ENCODE measurements at regions not wholly inside any gene's neighbourhood (a gene's known extent, or its start where the extent isn't known, plus 50 kb on each side); places are given as distances from the start of the nearest gene placed in this dataset.

- no peak for DNase-seq (ENCODE audit: low spot score, unreplicated experiment)
- H3K4me3 Mint-ChIP-seq (ENCODE audit: low read depth), result no peak overlapping the region
- H3K4me1 Mint-ChIP-seq (ENCODE audit: low read depth), result no peaks in the 10 kb centered on the region
- H3K27me3 Mint-ChIP-seq, result no peaks in the 10 kb centered on the region
- no peaks in the 10 kb centered on the region for H3K36me3 Mint-ChIP-seq (ENCODE audit: insufficient read depth)
- H3K27ac Mint-ChIP-seq, result no peak overlapping the region
- peaks cover 3% of the 10 kb centered on the region for H3K9me3 Mint-ChIP-seq (ENCODE audit: low read depth)
- no peak for TF ChIP-seq CTCF (IDR thresholded peaks at IDR 0.05; ENCODE audit: unreplicated experiment)
Measured at GRCh38 chr18:78630981-78631510, 348.6 kb upstream of the SALL3 start.

DNA sequence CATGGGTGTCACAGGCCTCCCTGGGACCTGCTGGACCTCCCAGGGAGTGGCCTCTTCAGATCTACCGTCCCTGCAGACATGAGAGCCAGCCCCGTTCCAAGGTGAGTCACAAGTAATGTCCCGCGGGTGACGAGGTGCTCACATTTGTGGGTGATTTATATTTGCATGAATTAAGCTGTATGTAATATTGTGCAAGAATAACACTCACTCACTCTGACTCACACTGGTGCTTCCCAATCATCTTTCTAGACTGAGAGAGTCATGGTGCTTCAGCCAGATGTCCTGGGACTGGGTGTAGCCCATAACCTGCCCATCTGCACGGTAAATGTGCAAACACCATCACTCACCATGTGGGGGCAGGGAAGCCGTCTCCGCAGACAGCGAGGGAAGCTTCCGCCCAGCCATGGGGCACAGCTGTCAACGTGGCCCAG lies 347.5 kb upstream of the SALL3 start:
- Mint-ChIP-seq H3K4me3 (ENCODE audit: low read depth) (no peak overlapping the region), H3K36me3 (ENCODE audit: insufficient read depth) (no peaks in the 10 kb centered on the region), H3K27ac (no peak overlapping the region), H3K4me1 (ENCODE audit: low read depth) (no peaks in the 10 kb centered on the region), H3K27me3 (no peaks in the 10 kb centered on the region), H3K9me3 (ENCODE audit: low read depth) (peaks cover 3% of the 10 kb centered on the region)
- DNase-seq (ENCODE audit: low spot score, unreplicated experiment), result no peak
- TF ChIP-seq CTCF (IDR thresholded peaks at IDR 0.05; ENCODE audit: unreplicated experiment), result no peak

DNA sequence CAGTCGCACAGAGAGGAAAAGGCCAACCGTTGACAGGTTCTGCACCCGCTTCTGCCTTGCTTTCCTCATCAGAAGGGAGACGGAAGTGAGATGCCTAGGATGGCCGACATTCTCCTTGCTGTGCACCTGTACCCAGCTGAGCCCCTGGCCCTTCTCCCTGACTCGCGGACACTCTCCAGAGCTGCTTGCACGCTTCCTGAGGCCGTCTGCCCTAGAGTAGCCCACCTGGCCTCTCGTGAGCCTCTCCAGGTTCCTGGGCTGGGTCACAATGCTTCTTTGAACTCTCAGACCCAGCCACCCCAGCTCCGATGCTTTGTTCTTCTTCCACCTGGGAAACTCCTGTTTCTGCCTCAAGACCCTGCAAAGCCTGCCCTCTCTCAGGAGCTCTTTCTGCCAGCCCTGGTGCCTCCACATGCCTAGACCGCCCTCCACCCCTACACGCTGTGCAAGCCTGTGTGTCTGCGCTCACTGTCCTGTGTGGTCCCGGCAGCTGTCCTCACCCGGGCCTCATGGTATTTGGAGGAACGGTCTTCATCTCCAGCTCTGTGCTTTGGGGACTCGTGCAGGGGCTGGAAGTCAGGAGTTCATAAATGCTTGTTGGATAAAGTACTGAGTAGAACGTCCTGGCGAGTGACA lies 345.4 kb upstream of the SALL3 start:
- no peak for DNase-seq (ENCODE audit: low spot score, unreplicated experiment)
- Mint-ChIP-seq H3K36me3 (ENCODE audit: insufficient read depth) (no peaks in the 10 kb centered on the region), H3K27me3 (no peaks in the 10 kb centered on the region), H3K4me1 (ENCODE audit: low read depth) (peaks cover 3% of the 10 kb centered on the region), H3K27ac (no peak overlapping the region), H3K4me3 (ENCODE audit: low read depth) (no peak overlapping the region), H3K9me3 (ENCODE audit: low read depth) (no peaks in the 10 kb centered on the region)
- TF ChIP-seq CTCF (IDR thresholded peaks at IDR 0.05; ENCODE audit: unreplicated experiment), result no peak

- Mint-ChIP-seq H3K9me3 (ENCODE audit: low read depth) (no peaks in the 10 kb centered on the region), H3K27me3 (peaks cover 7% of the 10 kb centered on the region), H3K4me1 (ENCODE audit: low read depth) (peaks cover 8% of the 10 kb centered on the region), H3K36me3 (ENCODE audit: insufficient read depth) (no peaks in the 10 kb centered on the region), H3K27ac (no peak overlapping the region), H3K4me3 (ENCODE audit: low read depth) (no peak overlapping the region)
- no peak for TF ChIP-seq CTCF (IDR thresholded peaks at IDR 0.05; ENCODE audit: unreplicated experiment)
- no peak for DNase-seq (ENCODE audit: low spot score, unreplicated experiment)
Measured at GRCh38 chr18:78635093-78635800, 344.4 kb upstream of the SALL3 start.

GRCh38 chr18:78636260-78636659 lies 343.4 kb upstream of the SALL3 start:
- DNase-seq (ENCODE audit: low spot score, unreplicated experiment), result no peak
- peaks cover 16% of the 10 kb centered on the region for H3K27me3 Mint-ChIP-seq
- H3K4me3 Mint-ChIP-seq (ENCODE audit: low read depth), result no peak overlapping the region
- H3K36me3 Mint-ChIP-seq (ENCODE audit: insufficient read depth), result no peaks in the 10 kb centered on the region
- TF ChIP-seq CTCF (IDR thresholded peaks at IDR 0.05; ENCODE audit: unreplicated experiment), result no peak
- H3K27ac Mint-ChIP-seq, result no peak overlapping the region
- peaks cover 8% of the 10 kb centered on the region for H3K4me1 Mint-ChIP-seq (ENCODE audit: low read depth)
- no peaks in the 10 kb centered on the region for H3K9me3 Mint-ChIP-seq (ENCODE audit: low read depth)
